Panc1 (cell line): ENCODE measurements at regions not wholly inside any gene's neighbourhood (a gene's known extent, or its start where the extent isn't known, plus 50 kb on each side); places are given as distances from the start of the nearest gene placed in this dataset.

Experiments
- ATAC-seq: fragments of 200-7000 bp; cut with Tn5 transposase; 2 replicates; pipeline ENCODE4 v1.9.1; 2020; ENCODE audit warnings: mild to moderate bottlenecking, moderate library complexity
- BruUV-seq: library from RNA; stranded (reverse); fragments of 400-500 nt; replicated peaks from 2 replicates; lab custom pipeline; 2021; lab: Mats Ljungman, UMichigan
- CTCF ChIA-PET: fragments of 300-600 bp; sonication (Branson Sonifier 250); formaldehyde crosslinking; loops from one replicate; lab custom pipeline; 2022; ENCODE audit warnings: antibody characterized with exemption; lab: Charles Lee
- POLR2A ChIA-PET: fragments of 300-600 bp; sonication (Branson Sonifier 250); formaldehyde crosslinking; loops from one replicate; lab custom pipeline; 2022; ENCODE audit warnings: antibody characterized with exemption; lab: Charles Lee
- DNase-seq: peaks from one replicate; pipeline ENCODE4 v3.0.0-alpha.2; 2010; ENCODE audit warnings: low read depth, low spot score
- H3K27ac ChIP-seq: 2 replicates; pipeline ENCODE4 v1.5.1; 2011; ENCODE audit warnings: mild to moderate bottlenecking, low read length, inconsistent platforms
- H3K27me3 ChIP-seq: fragments of 200-500 bp; sonication (Bioruptor generic); 2 replicates; pipeline ENCODE4 v1.6.0; 2014; ENCODE audit warnings: low read length, inconsistent platforms; ENCODE audit not compliant: control insufficient read depth, insufficient read depth
- H3K36me3 ChIP-seq: fragments of 200-500 bp; sonication (Bioruptor generic); 2 replicates; pipeline ENCODE4 v1.5.1; 2014; ENCODE audit warnings: inconsistent platforms, mild to moderate bottlenecking, low read length, moderate library complexity; ENCODE audit not compliant: control insufficient read depth, insufficient read depth
- H3K4me1 ChIP-seq: 2 replicates; pipeline ENCODE4 v1.5.1; 2011; ENCODE audit warnings: inconsistent platforms, mild to moderate bottlenecking, low read length, moderate library complexity; ENCODE audit not compliant: control insufficient read depth, insufficient read depth
- H3K4me3 ChIP-seq, 2 experiments: 2 replicates each; pipeline ENCODE4 v1.5.1; 2011 to 2012; ENCODE audit warnings: low read depth in 2 of 2, low read length in 2 of 2, mild to moderate bottlenecking in 2 of 2, inconsistent platforms in 1 of 2, moderate library complexity in 1 of 2
- H3K9me3 ChIP-seq: fragments of 200-500 bp; sonication (Bioruptor generic); 2 replicates; pipeline ENCODE4 v1.5.1; 2014; ENCODE audit warnings: low read depth, mild to moderate bottlenecking, inconsistent platforms, low read length, moderate library complexity; ENCODE audit not compliant: control insufficient read depth, insufficient read depth
- CTCF ChIP-seq: fragments of 450-650 bp; IDR thresholded peaks from 2 replicates; pipeline ENCODE4 v1.5.1; 2017; ENCODE audit warnings: mild to moderate bottlenecking
- POLR2AphosphoS5 ChIP-seq: IDR thresholded peaks from 2 replicates; pipeline ENCODE4 v1.6.1; 2012; ENCODE audit warnings: mild to moderate bottlenecking, low read depth, low read length, moderate library complexity
- REST ChIP-seq, 2 experiments: IDR thresholded peaks; 2 replicates each; pipeline ENCODE4 v1.6.1; 2011 to 2012; ENCODE audit warnings: low read depth in 2 of 2, control low read depth in 1 of 2, low read length in 1 of 2, mild to moderate bottlenecking in 1 of 2, moderate library complexity in 1 of 2; ENCODE audit not compliant: insufficient read depth in 1 of 2
- SIN3A ChIP-seq: IDR thresholded peaks from 2 replicates; pipeline ENCODE4 v1.6.1; 2012; ENCODE audit warnings: low read depth, mild to moderate bottlenecking, low read length, moderate library complexity, borderline replicate concordance; ENCODE audit not compliant: insufficient read depth
- TCF7L2 ChIP-seq: IDR thresholded peaks from 2 replicates; pipeline ENCODE4 v1.6.1; 2011; ENCODE audit warnings: mild to moderate bottlenecking, low read depth, low read length, inconsistent platforms
- in situ Hi-C: cut with HindIII; loops from 2 replicates; pipeline ENCODE4 v1.10.0; 2016; ENCODE audit warnings: low sequenced_read_pairs, low pct_unique_long_range_greater_than_20kb
- intact Hi-C: fragments of 100-400 bp; cut with micrococcal nuclease; formaldehyde crosslinking; loops from one replicate; pipeline ENCODE4 v1.10.0; 2022; ENCODE audit not compliant: unreplicated experiment

GRCh38 chr1:63116016-63116415 is 206.4 kb upstream of the FOXD3 start:
- Histone ChIP-seq H3K27ac (no peak overlapping the region), H3K4me3 (no peak overlapping the region), H3K27me3 (peaks cover 11% of the 10 kb centered on the region; the same call in 1 of the 2 replicates), H3K9me3 (no peaks in the 10 kb centered on the region), H3K36me3 (no peaks in the 10 kb centered on the region), H3K4me1 (no peaks in the 10 kb centered on the region)
- in situ Hi-C loops (no loop called here), intact Hi-C loops (no loop called here)
- ATAC-seq, result no peak
- CTCF ChIA-PET, result no interaction called here
- BruUV-seq, result no TSS peak
- DNase-seq, result no peak
- TF ChIP-seq SIN3A (no peak), TCF7L2 (no peak), REST (IDR thresholded peaks at IDR 0.05; ENCODE audit: insufficient read depth in 1 of 2, low read depth in 2 of 2, low read length in 1 of 2) (no peak), CTCF (no peak), POLR2AphosphoS5 (no peak)
- POLR2A ChIA-PET, result no interaction called here

GRCh38 chr1:63119575-63120155 is 202.7 kb upstream of the FOXD3 start:
- DNase-seq (no peak), ATAC-seq (no peak)
- CTCF ChIA-PET, result no interaction called here
- TF ChIP-seq SIN3A (no peak), TCF7L2 (no peak), CTCF (no peak), REST (IDR thresholded peaks at IDR 0.05; ENCODE audit: insufficient read depth in 1 of 2, low read depth in 2 of 2, low read length in 1 of 2) (no peak), POLR2AphosphoS5 (no peak)
- Histone ChIP-seq H3K9me3 (no peaks in the 10 kb centered on the region), H3K4me3 (no peak overlapping the region), H3K4me1 (no peaks in the 10 kb centered on the region), H3K27ac (no peak overlapping the region), H3K36me3 (no peaks in the 10 kb centered on the region), H3K27me3 (peaks cover 3% of the 10 kb centered on the region; the same call in 1 of the 2 replicates)
- intact Hi-C loops, result no loop called here
- in situ Hi-C loops, result no loop called here
- POLR2A ChIA-PET, result no interaction called here
- no TSS peak for BruUV-seq
